A673 (cell line): ENCODE measurements at regions not wholly inside any gene's neighbourhood (a gene's known extent, or its start where the extent isn't known, plus 50 kb on each side); places are given as distances from the start of the nearest gene placed in this dataset.
"Not testable (repeated sequence)": the region's sequence is repeated elsewhere in the genome, so short reads cannot be mapped to it uniquely, and the experiment has no call there.

Source experiments
- BruUV-seq: library from RNA; stranded (reverse); fragments of 400-500 nt; replicated peaks from 2 replicates; lab custom pipeline; 2021; lab: Mats Ljungman, UMichigan
- CTCF ChIA-PET: fragments of 300-600 bp; sonication (Branson Sonifier 250); formaldehyde crosslinking; loops from one replicate; lab custom pipeline; 2022; ENCODE audit warnings: antibody characterized with exemption; lab: Charles Lee
- POLR2A ChIA-PET: fragments of 300-600 bp; sonication (Branson Sonifier 250); formaldehyde crosslinking; loops from one replicate; lab custom pipeline; 2022; ENCODE audit warnings: antibody characterized with exemption; ENCODE audit not compliant: low non-redundant PET; lab: Charles Lee
- DNase-seq: peaks from one replicate; pipeline ENCODE4 v3.0.0-alpha.2; 2015; ENCODE audit warnings: low spot score
- H3K27ac ChIP-seq: fragments of 200-600 bp; sonication (generic); 2 replicates; pipeline ENCODE4 v1.5.1; 2016; ENCODE audit warnings: mixed run types, low read depth, mild to moderate bottlenecking, mixed read lengths, antibody characterized with exemption, low read length; ENCODE audit not compliant: poor library complexity, severe bottlenecking
- H3K27me3 ChIP-seq: fragments of 200-600 bp; sonication (generic); replicated peaks from 2 replicates; pipeline ENCODE4 v1.6.1; 2017; ENCODE audit warnings: mixed run types, low read depth, mild to moderate bottlenecking, mixed read lengths, antibody characterized with exemption, low read length; ENCODE audit not compliant: insufficient read depth, poor library complexity
- H3K36me3 ChIP-seq: fragments of 200-600 bp; sonication (generic); 2 replicates; pipeline ENCODE4 v1.6.1; 2016; ENCODE audit warnings: mixed run types, mild to moderate bottlenecking, mixed read lengths, antibody characterized with exemption, low read length; ENCODE audit not compliant: insufficient read depth, poor library complexity, severe bottlenecking
- H3K4me1 ChIP-seq: fragments of 200-600 bp; sonication (generic); 2 replicates; pipeline ENCODE4 v1.6.1; 2017; ENCODE audit warnings: mixed run types, mild to moderate bottlenecking, mixed read lengths, antibody characterized with exemption, low read length; ENCODE audit not compliant: insufficient read depth, poor library complexity, severe bottlenecking
- H3K4me3 ChIP-seq: fragments of 200-600 bp; sonication (generic); 2 replicates; pipeline ENCODE4 v1.5.1; 2016; ENCODE audit warnings: low read depth, mixed run types, mild to moderate bottlenecking, mixed read lengths, low read length; ENCODE audit not compliant: poor library complexity, severe bottlenecking
- H3K9me3 ChIP-seq: fragments of 200-600 bp; sonication (generic); 2 replicates; pipeline ENCODE4 v1.6.1; 2016; ENCODE audit warnings: mixed run types, low read depth, mild to moderate bottlenecking, mixed read lengths, antibody characterized with exemption, low read length; ENCODE audit not compliant: poor library complexity, severe bottlenecking
- EZH2 ChIP-seq: fragments of 200-600 bp; sonication (generic); IDR thresholded peaks from 2 replicates; pipeline ENCODE4 v1.6.1; 2017; ENCODE audit warnings: borderline replicate concordance, low read depth, mild to moderate bottlenecking, mixed read lengths, antibody characterized with exemption, low read length; ENCODE audit not compliant: poor library complexity, severe bottlenecking
- intact Hi-C: fragments of 100-400 bp; cut with micrococcal nuclease; formaldehyde crosslinking; loops from one replicate; pipeline ENCODE4 v1.10.0; 2022; ENCODE audit not compliant: unreplicated experiment
- TF ChIP-seq, protein P1 (sequence below): fragments of 300-800, 200-600 bp; sonication (generic); conservative IDR thresholded peaks from 2 replicates; pipeline ENCODE4 v1.5.1; 2017; ENCODE audit warnings: low read depth, mild to moderate bottlenecking, antibody characterized with exemption, low read length, moderate library complexity, mixed read lengths

DNA sequence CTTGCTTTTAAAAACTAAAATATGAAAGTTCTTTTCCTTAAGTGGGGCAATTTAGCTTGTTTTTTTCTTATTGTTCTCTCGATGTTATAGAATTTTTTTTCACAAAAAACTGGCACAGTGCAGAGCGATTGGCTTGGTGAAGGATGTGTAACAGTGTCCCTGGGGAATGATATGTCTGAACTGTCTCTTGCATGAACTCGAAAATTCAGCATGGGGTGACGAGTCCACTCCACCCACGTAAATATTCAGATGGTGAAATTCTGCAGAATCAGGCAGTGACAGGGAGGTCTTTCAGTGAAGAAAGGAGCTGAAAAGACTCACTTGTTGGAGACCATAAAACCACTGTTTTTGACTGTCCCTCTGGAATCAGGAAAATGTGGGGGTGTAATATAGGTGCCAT, 505.3 kb downstream of the MMUT start:
- peak; percentile 21 for DNase-seq
- ChIA-PET POLR2A (no interaction called here), CTCF (no interaction called here)
- Histone ChIP-seq H3K4me1 (peaks cover 14% of the 10 kb centered on the region), H3K9me3 (no peaks in the 10 kb centered on the region), H3K4me3 (no peak overlapping the region), H3K27me3 (no peaks in the 10 kb centered on the region), H3K36me3 (no peaks in the 10 kb centered on the region), H3K27ac (no peak overlapping the region)
- no TSS peak for BruUV-seq
- no peak for TF ChIP-seq EZH2
- TF ChIP-seq, protein P1, sequence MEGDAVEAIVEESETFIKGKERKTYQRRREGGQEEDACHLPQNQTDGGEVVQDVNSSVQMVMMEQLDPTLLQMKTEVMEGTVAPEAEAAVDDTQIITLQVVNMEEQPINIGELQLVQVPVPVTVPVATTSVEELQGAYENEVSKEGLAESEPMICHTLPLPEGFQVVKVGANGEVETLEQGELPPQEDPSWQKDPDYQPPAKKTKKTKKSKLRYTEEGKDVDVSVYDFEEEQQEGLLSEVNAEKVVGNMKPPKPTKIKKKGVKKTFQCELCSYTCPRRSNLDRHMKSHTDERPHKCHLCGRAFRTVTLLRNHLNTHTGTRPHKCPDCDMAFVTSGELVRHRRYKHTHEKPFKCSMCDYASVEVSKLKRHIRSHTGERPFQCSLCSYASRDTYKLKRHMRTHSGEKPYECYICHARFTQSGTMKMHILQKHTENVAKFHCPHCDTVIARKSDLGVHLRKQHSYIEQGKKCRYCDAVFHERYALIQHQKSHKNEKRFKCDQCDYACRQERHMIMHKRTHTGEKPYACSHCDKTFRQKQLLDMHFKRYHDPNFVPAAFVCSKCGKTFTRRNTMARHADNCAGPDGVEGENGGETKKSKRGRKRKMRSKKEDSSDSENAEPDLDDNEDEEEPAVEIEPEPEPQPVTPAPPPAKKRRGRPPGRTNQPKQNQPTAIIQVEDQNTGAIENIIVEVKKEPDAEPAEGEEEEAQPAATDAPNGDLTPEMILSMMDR = no peak
- intact Hi-C loops = no loop called here

DNA sequence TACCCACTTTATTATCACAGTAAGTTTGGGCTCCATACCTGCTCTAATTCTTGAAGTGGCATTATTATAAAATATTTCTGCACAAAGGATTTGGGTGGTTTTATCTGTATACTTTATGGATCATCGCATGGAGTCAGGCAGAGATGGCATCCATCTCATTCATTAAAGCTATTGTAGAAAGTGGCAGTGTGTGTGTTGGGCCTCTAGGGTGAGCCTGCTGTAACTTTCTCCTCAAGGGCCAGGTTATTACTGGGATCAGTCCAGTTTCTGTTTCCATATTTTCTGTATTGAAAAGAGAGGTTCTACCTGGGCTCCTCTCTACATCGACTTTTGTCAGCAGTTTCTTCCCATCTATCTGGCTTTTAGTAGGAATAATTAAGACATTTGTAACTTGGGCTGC, 511.1 kb downstream of the MMUT start:
- H3K27ac ChIP-seq = no peak overlapping the region
- TF ChIP-seq, protein P1 = no peak
- no peak for TF ChIP-seq EZH2
- H3K9me3 ChIP-seq = no peaks in the 10 kb centered on the region
- no TSS peak for BruUV-seq
- intact Hi-C loops = no loop called here
- H3K27me3 ChIP-seq = no peaks in the 10 kb centered on the region
- no peak overlapping the region for H3K4me3 ChIP-seq
- no peak for DNase-seq
- CTCF ChIA-PET = no interaction called here
- no peaks in the 10 kb centered on the region for H3K36me3 ChIP-seq
- no peaks in the 10 kb centered on the region for H3K4me1 ChIP-seq
- POLR2A ChIA-PET = no interaction called here

DNA sequence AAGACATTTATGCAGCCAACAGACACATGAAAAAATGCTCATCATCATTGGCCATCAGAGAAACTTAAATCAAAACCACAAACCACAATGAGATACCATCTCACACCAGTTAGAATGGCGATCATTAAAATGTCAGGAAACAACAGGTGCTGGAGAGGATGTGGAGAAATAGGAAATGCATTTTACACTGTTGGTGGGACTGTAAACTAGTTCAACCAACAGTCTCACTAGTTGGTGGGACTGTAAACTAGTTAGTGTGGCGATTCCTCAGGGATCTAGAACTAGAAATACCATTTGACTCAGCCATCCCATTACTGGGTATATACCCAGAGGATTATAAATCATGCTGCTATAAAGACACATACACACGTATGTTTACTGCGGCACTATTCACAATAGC, 518.8 kb downstream of the MMUT start:
- H3K4me1 ChIP-seq, H3K36me3 ChIP-seq, CTCF ChIA-PET, H3K27me3 ChIP-seq, H3K27ac ChIP-seq, POLR2A ChIA-PET, BruUV-seq, intact Hi-C loops, H3K4me3 ChIP-seq, H3K9me3 ChIP-seq: not testable (repeated sequence)
- DNase-seq = peak; percentile 96

GRCh38 chr6:48933136-48933535, 529.9 kb downstream of the MMUT start:
- no peak for DNase-seq
- POLR2A ChIA-PET = no interaction called here
- Histone ChIP-seq H3K9me3 (no peaks in the 10 kb centered on the region), H3K27ac (no peak overlapping the region), H3K4me1 (no peaks in the 10 kb centered on the region), H3K36me3 (no peaks in the 10 kb centered on the region), H3K4me3 (no peak overlapping the region), H3K27me3 (no peaks in the 10 kb centered on the region)
- TF ChIP-seq EZH2 = no peak
- TF ChIP-seq, protein P1 = no peak
- intact Hi-C loops = no loop called here
- CTCF ChIA-PET = no interaction called here
- no TSS peak for BruUV-seq
